ENCODE measurements at regions not wholly inside any gene's neighbourhood (a gene's known extent, or its start where the extent isn't known, plus 50 kb on each side); places are given as distances from the start of the nearest gene placed in this dataset.

DNA sequence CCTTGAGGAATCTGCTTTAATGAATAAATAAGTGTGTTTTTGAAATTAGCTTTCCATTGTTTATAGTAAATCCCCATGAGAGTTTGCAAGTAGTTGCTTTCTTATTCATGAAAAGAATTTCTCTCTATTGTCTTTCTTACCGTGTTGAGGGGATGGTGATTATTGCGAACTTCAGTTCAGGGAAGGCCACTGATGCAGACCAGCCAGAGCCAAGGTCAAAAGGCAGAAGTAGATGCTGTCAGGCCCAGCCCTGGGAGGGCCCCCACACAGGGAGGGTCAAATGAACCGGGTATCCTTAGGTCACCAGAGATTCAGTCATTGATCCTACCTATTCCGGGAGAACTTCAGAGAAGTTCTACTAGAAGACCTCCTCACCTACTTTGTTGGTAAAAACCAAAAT is 185.9 kb downstream of the NUFIP1 start:
- DNase-seq (ENCODE audit: low spot score): no peak
- Histone ChIP-seq H3K4me1 (ENCODE audit: control insufficient read depth in 4 of 4, insufficient read depth in 4 of 4, low read length in 3 of 4) (no peaks in the 10 kb centered on the region), H3K9me3 (ENCODE audit: control insufficient read depth in 4 of 4, low read length in 3 of 4) (no peaks in the 10 kb centered on the region), H3K27me3 (ENCODE audit: control insufficient read depth in 4 of 4, insufficient read depth in 4 of 4, low read length in 3 of 4) (no peaks in the 10 kb centered on the region), H3K4me3 (ENCODE audit: low read depth in 1 of 3, low read length in 3 of 3) (no peak overlapping the region), H3K36me3 (ENCODE audit: control insufficient read depth in 4 of 4, insufficient read depth in 3 of 4, low read depth in 1 of 4, low read length in 3 of 4) (no peaks in the 10 kb centered on the region), H3K27ac (ENCODE audit: low read depth in 1 of 2, low read length in 2 of 2) (no peak overlapping the region), H3K9ac (ENCODE audit: low read depth in 1 of 2, low read length in 2 of 2) (no peak overlapping the region)
- WGBS: 88% methylated on average over 4 of the region's 4 CpGs
- TF ChIP-seq SP1 (IDR thresholded peaks at IDR 0.05) (no peak), RAD21 (IDR thresholded peaks at IDR 0.05) (no peak), EGR1 (IDR thresholded peaks at IDR 0.05; ENCODE audit: low read depth in 2 of 2) (no peak), FOXA2 (IDR thresholded peaks at IDR 0.05) (no peak), ZBTB33 (IDR thresholded peaks at IDR 0.05) (no peak), YY1 (IDR thresholded peaks at IDR 0.05) (no peak)
- TF ChIP-seq, protein P1, sequence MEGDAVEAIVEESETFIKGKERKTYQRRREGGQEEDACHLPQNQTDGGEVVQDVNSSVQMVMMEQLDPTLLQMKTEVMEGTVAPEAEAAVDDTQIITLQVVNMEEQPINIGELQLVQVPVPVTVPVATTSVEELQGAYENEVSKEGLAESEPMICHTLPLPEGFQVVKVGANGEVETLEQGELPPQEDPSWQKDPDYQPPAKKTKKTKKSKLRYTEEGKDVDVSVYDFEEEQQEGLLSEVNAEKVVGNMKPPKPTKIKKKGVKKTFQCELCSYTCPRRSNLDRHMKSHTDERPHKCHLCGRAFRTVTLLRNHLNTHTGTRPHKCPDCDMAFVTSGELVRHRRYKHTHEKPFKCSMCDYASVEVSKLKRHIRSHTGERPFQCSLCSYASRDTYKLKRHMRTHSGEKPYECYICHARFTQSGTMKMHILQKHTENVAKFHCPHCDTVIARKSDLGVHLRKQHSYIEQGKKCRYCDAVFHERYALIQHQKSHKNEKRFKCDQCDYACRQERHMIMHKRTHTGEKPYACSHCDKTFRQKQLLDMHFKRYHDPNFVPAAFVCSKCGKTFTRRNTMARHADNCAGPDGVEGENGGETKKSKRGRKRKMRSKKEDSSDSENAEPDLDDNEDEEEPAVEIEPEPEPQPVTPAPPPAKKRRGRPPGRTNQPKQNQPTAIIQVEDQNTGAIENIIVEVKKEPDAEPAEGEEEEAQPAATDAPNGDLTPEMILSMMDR (IDR thresholded peaks at IDR 0.05; ENCODE audit: low read depth, low read length, missing input control): no peak

DNA sequence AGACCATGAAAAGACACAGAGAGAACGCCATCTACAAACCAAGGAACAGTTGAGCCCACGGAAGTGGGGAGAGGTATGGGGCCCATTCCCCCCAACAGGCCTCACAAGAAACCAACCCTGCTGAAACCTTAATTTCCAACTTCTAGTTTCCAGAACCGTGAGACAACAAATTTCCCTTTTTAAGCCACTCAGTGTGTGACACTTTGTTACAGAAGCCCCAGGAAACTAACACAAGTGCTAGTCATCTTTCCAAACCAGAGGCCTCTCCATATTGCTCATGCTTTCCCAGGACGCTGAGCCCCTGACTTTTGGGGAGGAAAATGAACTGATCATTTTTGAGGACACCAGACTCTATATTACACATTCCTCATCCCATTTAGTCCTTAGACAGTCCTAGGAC is 186.8 kb downstream of the NUFIP1 start:
- no peak overlapping the region for H3K27ac ChIP-seq (ENCODE audit: low read depth in 1 of 2, low read length in 2 of 2)
- H3K9ac ChIP-seq (ENCODE audit: low read depth in 1 of 2, low read length in 2 of 2): no peak overlapping the region
- TF ChIP-seq, protein P1 (IDR thresholded peaks at IDR 0.05; ENCODE audit: low read depth, low read length, missing input control): no peak
- TF ChIP-seq MAX (IDR thresholded peaks at IDR 0.05): no peak
- TF ChIP-seq SP1 (IDR thresholded peaks at IDR 0.05): no peak
- no peak for TF ChIP-seq EGR1 (IDR thresholded peaks at IDR 0.05; ENCODE audit: low read depth in 2 of 2)
- TF ChIP-seq, protein P2, sequence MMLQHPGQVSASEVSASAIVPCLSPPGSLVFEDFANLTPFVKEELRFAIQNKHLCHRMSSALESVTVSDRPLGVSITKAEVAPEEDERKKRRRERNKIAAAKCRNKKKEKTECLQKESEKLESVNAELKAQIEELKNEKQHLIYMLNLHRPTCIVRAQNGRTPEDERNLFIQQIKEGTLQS (IDR thresholded peaks at IDR 0.05): no peak
- TF ChIP-seq HNF4G (IDR thresholded peaks at IDR 0.05): no peak
- TF ChIP-seq HNF4A (conservative IDR thresholded peaks at IDR 0.05): no peak
- no peak for TF ChIP-seq FOXA2 (IDR thresholded peaks at IDR 0.05)
- no peak for TF ChIP-seq FOXA1 (IDR thresholded peaks at IDR 0.05)
- TF ChIP-seq RXRA (IDR thresholded peaks at IDR 0.05): no peak
- TF ChIP-seq JUND (IDR thresholded peaks at IDR 0.05): no peak
- no peaks in the 10 kb centered on the region for H3K4me1 ChIP-seq (ENCODE audit: control insufficient read depth in 4 of 4, insufficient read depth in 4 of 4, low read length in 3 of 4)
- no peak for DNase-seq (ENCODE audit: low spot score)
- no peaks in the 10 kb centered on the region for H3K27me3 ChIP-seq (ENCODE audit: control insufficient read depth in 4 of 4, insufficient read depth in 4 of 4, low read length in 3 of 4)
- H3K9me3 ChIP-seq (ENCODE audit: control insufficient read depth in 4 of 4, low read length in 3 of 4): no peaks in the 10 kb centered on the region
- no peak overlapping the region for H3K4me3 ChIP-seq (ENCODE audit: low read depth in 1 of 3, low read length in 3 of 3)
- no peaks in the 10 kb centered on the region for H3K36me3 ChIP-seq (ENCODE audit: control insufficient read depth in 4 of 4, insufficient read depth in 3 of 4, low read depth in 1 of 4, low read length in 3 of 4)
- WGBS: 81% methylated on average over 4 of the region's 4 CpGs

Measured in liver (tissue), 8 donors.